ENCODE measurements at regions not wholly inside any gene's neighbourhood (a gene's known extent, or its start where the extent isn't known, plus 50 kb on each side); places are given as distances from the start of the nearest gene placed in this dataset.

DNA sequence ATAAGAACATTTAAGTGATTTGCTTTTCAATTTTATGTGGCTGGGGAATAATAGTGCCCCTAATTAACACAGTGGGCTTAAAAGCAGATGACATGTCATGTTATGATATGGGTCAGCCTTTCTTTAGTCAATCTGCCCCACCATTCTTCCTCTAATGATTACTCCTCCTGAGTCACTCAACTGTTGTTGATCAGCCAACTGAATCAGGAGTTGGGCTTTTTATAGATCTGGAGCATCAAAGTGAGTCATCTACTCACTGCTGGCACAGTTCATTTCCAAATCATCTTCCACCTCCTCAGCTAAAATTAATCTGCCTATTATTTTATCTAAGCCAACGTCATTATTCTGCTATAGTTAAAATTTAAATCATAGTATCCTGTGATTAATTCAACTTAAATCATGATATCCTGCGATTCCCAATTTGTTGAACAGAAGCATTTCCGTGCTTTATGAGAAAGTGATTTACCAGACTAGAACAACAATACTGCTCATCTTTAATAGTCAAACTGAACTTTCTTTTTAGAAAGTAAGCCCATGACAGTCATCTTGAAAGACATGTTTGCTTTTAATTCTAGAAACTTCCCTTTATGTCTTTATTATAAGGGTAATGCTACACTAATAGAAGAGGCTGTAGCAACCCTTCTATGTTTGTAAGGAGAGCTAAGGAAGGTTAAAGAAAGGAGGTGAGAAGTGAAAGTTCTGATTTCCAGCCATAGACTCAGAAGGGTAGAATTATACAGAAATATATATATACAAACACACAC lies 551.4 kb downstream of the TBC1D4 start:
- no peak overlapping the region for H3K4me3 ChIP-seq (ENCODE audit: control insufficient read depth, low read depth, low read length)
- DNase-seq (ENCODE audit: low read depth) = peak; percentile 93
- TF ChIP-seq, protein P1, sequence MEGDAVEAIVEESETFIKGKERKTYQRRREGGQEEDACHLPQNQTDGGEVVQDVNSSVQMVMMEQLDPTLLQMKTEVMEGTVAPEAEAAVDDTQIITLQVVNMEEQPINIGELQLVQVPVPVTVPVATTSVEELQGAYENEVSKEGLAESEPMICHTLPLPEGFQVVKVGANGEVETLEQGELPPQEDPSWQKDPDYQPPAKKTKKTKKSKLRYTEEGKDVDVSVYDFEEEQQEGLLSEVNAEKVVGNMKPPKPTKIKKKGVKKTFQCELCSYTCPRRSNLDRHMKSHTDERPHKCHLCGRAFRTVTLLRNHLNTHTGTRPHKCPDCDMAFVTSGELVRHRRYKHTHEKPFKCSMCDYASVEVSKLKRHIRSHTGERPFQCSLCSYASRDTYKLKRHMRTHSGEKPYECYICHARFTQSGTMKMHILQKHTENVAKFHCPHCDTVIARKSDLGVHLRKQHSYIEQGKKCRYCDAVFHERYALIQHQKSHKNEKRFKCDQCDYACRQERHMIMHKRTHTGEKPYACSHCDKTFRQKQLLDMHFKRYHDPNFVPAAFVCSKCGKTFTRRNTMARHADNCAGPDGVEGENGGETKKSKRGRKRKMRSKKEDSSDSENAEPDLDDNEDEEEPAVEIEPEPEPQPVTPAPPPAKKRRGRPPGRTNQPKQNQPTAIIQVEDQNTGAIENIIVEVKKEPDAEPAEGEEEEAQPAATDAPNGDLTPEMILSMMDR (conservative IDR thresholded peaks at IDR 0.05; ENCODE audit: control insufficient read depth, insufficient read depth, low read depth, low read length) = no peak

DNA sequence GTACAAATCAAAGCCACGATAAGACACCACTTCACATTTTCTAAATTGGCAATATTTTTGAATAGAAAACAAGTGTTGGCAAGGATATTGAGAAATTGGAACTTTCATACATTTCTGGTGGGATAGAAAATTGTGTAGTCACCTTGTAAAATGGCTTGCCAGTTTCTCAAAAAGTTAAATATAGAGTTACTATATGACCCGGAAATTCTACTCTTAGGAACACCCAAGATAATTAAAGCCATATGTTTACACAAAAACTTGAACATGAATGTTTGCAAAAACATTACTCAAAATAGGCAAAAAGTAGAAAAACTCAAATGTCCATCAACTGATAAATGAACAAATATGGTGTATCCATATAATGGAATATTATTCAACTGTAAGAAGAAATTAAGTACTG lies 552.5 kb downstream of the TBC1D4 start:
- TF ChIP-seq, protein P1 (conservative IDR thresholded peaks at IDR 0.05; ENCODE audit: control insufficient read depth, insufficient read depth, low read depth, low read length) = no peak
- H3K4me3 ChIP-seq (ENCODE audit: control insufficient read depth, low read depth, low read length) = no peak overlapping the region
- DNase-seq (ENCODE audit: low read depth) = peak; percentile 48

DNA sequence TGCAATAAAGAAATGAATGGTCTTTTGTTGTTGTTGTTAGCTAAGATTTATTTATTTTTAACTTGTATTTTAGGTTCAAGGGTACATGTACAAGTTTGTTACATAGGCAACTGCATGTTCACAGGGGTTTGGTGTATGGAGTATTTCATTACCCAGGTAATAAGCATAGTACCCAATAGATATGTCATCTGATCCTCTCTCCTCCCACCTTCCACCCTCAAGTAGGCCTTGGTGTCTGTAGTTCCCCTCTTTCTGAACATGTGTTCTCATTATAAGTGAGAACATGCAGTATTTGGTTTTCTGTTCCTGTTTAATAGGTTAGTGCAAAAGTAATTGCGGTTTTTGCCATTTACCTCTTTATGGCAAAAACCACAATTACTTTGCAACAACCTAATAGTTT lies 554.1 kb downstream of the TBC1D4 start:
- no peak for DNase-seq (ENCODE audit: low read depth)
- TF ChIP-seq, protein P1 (conservative IDR thresholded peaks at IDR 0.05; ENCODE audit: control insufficient read depth, insufficient read depth, low read depth, low read length) = no peak
- no peak overlapping the region for H3K4me3 ChIP-seq (ENCODE audit: control insufficient read depth, low read depth, low read length)

DNA sequence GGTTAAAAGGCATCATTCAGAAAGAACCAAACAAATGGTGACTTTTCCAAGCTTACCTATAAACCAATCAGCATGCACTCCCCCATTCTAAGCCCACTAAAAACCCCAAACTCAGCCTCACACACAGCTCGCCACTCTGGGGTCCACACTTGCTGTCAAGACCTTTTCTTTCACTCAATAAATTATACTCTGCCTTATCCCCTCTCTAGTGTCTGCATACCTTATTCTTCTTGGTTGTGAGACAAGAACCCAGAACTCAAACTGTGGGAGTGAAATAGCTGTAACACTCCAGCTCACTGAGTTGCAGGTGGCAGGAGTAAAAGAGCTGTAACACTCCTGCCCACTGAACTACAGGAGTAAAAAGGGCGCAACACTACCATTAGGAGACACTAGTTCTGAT lies 559.0 kb downstream of the TBC1D4 start:
- TF ChIP-seq, protein P1 (conservative IDR thresholded peaks at IDR 0.05; ENCODE audit: control insufficient read depth, insufficient read depth, low read depth, low read length) = no peak
- no peak for DNase-seq (ENCODE audit: low read depth)
- no peak overlapping the region for H3K4me3 ChIP-seq (ENCODE audit: control insufficient read depth, low read depth, low read length)

DNA sequence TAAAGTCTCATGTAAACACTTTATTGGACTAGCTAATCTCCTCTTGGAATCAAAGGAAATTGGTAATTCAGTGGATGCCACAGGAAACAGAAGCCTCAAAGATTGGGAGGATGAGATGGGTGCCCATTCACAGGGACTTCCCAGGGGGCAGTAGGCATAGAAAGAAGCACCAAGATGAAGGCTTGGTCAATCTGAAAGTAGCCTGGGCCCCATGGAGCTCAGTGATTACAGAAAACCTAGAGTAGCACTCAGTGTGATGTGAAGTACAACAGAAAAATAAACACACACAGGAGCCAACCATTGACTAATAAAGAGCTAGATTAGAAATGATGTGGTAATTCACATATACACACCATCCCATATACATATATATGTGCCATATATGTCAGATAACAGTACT lies 560.6 kb downstream of the TBC1D4 start:
- TF ChIP-seq, protein P1 (conservative IDR thresholded peaks at IDR 0.05; ENCODE audit: control insufficient read depth, insufficient read depth, low read depth, low read length) = no peak
- DNase-seq (ENCODE audit: low read depth) = no peak
- no peak overlapping the region for H3K4me3 ChIP-seq (ENCODE audit: control insufficient read depth, low read depth, low read length)

DNA sequence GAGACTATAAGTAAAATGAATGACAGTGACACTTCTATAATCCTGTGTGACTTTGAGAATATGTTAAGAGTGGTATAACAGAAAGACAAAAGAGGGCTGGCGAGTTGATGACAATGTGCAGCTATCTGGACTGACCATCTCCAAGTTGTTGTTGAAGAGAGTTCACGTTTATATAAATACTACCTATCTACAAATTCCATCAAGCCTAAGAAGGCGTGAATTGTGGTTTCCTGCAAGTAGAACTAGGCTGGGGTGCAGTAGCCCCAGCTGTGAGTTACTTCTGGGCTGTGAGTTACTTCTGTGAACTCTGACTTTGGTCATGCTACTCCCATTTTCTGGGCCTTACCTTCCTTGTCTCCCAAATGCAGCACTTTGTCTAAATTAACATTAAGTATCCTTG lies 561.0 kb downstream of the TBC1D4 start:
- DNase-seq (ENCODE audit: low read depth) = no peak
- TF ChIP-seq, protein P1 (conservative IDR thresholded peaks at IDR 0.05; ENCODE audit: control insufficient read depth, insufficient read depth, low read depth, low read length) = no peak
- no peak overlapping the region for H3K4me3 ChIP-seq (ENCODE audit: control insufficient read depth, low read depth, low read length)
